ENCODE measurements at regions not wholly inside any gene's neighbourhood (a gene's known extent, or its start where the extent isn't known, plus 50 kb on each side); places are given as distances from the start of the nearest gene placed in this dataset.

DNA sequence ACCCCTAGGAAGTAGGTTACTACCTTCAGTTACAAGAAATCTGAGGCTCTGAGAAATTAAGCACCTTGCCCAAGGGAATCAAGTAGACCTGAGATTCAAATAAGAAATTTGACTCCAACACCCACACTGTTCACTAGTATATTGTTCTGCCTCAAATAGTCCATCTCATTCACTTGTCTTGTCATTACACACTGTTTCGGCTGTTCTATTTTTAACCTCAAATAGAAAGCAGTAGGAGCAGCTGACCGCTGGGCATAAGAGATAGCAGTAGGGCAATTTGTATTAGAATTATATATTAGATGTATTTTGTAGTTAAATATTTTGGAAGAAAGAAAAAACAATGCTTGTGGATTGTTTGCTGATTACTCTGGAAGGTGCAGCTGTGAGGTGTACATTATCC lies 185.1 kb downstream of the INHBA start:
- no peak for DNase-seq

DNA sequence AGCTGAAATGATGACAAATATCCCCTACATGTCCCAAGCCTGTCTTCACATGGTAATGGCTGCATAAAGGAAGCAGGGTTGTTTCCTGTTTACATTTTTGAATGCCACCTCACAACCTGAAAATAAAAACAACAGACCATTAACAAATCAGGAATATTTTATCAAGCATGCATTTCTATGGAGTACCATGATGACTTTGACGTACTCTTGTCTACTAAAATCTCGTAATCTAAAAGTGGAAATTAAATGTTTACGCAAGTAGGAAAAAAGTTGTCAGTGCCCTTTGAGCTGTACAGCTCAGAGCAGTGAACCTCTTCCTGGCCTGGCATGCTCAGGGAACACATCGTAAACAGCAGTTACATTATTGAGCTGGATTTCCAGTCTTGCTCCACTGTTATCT lies 194.1 kb downstream of the INHBA start:
- no peak for DNase-seq

DNA sequence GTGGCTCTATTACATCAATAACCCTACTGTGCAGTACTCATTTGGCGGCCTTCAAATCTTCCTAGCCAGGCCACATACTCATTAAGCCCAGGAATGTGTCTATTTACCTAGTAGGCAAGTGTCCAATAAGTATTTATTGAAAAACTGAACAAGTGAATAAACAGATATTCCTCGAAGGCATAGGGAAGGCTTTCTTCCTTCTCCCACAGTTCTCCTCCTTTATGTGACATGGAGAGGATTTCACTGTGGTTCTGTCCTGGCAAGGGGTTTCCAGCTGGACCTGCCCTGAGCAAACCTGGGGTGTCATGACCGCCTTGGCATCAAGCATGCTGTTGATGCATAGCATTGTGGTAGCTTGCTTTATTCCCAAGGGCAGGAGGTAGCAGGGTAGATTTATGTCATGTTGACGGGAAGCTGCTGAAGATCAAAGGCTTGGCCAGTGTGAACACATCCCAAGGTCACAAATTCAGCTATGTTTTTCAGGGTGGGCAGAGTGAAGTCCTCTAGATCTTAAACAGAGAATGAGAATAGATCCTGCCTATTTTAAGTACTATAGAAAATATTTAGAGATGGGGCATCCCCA lies 195.1 kb downstream of the INHBA start:
- no peak for DNase-seq

DNA sequence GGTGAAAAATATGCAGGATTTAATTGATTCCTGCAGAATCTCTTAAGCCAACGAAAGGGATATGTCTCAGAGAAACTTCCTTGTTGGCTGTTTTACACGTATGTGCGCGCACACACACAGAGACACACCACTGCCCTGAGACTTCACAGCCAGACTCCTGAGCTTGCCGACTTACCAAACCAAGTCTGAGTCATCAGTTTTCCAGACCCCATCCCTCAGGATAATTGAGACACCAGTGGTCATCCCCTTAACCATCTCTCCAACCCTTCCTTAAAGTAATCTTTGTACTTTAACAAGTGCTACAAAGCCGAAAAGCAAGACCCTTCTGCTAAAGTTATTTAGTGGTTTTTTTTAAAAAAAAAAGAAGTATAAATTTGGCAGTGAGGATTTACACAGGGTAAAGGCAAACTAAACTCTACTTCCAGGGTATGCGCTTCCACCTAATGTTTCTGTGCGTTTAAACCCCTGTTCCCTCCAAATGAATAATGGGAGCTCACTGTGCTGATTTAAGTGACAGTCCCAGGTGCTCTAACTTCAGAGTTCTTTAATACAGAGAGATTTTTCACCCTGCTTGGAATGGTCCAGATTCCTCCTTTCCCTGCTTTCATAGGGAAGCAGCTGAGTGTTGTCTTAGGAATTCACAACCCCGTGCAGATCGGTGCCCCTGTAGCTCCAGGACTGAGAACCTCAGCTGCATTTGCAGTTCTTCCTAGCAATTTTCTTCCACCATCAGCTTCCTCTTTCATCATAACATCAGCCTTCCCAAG lies 198.5 kb downstream of the INHBA start:
- no peak for DNase-seq

DNA sequence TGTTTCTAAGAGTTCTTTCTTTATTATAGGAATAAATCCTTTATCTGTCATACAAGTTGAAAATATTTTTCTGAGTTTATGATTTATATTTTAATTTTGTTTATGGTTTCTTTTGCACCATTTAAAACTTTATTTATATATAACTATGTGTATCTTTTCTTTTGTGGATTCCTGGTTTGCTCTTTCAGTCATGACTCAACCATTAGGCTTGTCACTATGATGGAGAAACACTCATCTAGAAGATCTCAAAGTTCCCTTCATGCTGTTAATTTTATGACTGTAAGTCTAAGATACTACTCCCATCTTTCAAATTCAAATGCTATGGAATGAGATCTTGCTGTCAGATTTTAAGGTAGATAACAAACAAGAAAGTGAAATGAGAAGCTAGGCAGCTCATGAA lies 199.5 kb downstream of the INHBA start:
- no peak for DNase-seq

DNA sequence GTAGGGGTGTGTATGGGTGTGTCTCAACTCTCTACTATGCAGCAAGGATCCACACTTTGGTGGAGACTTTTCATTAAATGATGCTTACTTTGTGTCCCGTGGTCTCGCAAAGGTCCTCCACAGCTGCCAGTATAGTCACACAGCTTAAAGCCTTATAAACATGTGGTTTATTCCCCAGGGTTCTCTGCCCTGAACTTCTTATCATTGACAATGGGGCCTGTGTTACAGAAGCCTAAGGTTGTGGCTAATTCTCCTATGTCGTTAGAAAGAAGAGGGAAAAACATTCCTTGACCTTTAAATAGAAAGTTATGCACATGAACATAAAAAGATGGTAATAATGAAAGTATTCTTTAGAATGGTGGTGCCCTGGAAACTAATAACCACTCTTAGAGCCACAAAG lies 201.4 kb downstream of the INHBA start:
- no peak for DNase-seq

DNA sequence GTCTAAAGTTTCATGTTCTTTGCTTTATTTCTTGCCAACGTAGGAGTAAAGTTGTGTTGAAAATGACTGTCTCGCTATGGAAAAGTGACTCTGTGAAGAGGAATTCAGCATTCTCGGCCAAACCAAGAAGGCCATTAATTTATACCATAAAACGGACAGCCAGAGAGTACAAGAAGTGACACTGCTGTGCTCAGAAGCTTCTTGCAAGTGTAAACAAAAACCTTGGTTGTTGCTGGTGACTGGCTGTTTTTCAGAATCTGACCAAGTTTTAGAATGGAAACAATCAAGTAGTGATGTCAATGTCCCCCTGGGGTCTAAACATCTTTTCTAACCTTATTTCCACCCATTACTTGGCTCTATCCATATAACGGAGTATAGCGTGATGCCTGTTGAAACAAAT lies 201.9 kb downstream of the INHBA start:
- no peak for DNase-seq

DNA sequence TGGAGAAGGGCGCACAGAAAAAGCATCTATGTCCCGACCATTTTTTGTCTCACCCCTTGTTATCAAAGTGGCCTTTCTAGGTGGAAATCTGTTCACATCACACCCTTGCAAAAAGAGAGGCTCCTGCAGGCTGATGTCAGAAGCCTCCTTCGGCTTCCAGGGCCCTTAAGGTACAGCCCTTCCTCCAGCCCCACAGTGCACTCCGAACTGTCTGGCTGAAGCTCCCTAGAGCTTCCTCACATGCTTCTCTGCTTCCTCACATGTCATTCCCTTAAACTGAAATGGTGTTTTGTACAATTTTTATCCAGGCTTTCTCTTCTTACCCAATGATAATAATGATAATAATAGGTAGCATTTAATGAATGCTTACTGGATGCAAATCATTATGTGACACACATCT lies 210.3 kb downstream of the INHBA start:
- no peak for DNase-seq

DNA sequence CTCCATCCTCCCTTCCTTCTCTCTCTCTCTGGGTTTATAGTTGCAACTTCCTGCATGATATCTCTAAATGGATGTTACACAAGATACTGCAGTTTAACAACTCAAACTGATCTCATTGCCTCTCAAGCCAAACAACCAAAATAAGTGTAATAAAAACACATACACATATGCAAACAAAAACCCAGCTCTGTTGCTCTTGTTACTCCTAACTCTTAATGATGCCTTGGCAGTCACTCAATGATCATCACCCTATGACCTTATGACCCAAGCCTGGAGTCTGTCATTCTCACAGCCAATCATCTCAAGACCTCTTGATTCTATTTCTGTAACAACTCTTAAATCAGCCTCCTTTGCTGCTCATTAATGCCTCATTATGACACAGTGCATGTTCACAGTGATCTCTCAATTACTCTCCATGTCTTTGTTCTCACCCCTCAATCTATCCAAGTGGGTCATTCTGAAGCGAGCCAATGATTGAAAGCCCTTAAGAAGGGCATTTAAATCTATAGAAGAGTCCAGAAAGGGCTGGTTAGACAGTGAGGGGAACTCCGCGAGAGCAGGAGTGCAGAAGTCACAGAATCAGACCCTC lies 210.9 kb downstream of the INHBA start:
- DNase-seq, result no peak

DNA sequence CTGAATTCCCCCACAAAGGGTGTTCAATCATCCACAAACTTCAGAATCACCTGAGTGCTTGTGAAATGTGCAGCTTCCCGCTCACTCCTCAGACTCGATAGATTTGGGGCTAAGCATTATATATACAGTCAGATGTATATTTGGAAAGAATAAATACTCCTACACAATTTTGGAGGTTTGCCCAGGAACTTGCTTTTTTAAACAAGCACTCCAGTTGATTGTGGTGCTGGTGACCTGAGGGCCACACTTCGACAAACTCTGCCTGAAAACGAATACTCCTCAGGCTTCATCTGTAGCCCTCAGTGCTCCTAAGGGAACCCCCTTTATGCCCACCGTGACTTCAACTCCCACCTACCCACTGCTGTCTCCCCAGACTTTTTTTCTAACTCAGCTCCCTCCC lies 211.6 kb downstream of the INHBA start:
- DNase-seq, result no peak

DNA sequence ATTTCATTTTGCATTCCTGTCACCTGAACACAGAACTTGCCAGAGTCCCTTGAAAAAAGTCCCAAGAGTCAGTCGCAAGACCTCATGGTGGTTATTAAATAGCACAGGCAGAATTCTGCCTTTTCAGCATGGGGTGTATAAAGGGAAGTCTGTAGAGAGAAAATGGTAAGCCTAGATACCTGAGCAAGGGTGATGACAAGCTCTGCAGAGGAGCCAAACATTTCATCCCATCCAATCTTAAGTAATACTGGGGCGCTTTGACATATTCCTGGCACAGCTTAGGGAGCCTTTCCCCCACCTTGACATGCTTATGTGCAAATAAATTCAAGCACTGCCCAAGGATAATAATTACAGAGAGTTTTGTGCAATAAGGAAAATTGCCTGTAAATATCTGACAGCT lies 213.0 kb downstream of the INHBA start:
- DNase-seq, result no peak

DNA sequence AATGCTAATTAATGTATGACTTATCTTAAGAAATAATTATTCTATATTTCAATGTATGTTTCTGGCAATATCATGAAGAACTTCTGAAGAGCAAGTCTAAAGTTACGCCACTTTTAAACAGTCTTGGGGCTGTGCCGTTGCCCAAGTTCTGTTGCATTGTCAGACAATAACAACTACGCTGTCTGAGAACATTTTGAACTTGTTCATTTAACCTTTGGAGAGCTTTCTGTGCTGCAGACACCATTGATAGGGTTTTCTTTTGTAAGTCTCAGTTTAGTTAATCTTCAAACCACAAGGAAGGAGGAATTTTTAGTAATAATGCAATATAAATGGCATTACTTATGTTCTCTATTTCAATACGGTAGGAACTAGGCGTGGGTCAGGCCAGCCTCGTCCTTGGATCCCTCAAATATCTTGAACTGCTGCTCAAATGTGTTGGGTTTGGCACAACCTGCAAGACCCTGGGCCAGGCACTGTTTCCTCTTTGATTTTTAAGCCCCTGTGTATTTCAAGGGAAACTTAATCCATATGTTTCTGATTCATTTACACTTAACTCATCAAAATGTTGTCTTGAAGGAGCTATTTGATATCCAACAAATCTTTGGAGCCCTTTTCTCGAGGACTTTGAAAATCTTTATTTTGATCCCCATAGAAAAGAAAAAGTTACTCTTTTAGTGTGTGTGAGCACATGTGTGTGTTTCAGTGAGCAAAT lies 215.5 kb downstream of the INHBA start:
- DNase-seq, result no peak

DNA sequence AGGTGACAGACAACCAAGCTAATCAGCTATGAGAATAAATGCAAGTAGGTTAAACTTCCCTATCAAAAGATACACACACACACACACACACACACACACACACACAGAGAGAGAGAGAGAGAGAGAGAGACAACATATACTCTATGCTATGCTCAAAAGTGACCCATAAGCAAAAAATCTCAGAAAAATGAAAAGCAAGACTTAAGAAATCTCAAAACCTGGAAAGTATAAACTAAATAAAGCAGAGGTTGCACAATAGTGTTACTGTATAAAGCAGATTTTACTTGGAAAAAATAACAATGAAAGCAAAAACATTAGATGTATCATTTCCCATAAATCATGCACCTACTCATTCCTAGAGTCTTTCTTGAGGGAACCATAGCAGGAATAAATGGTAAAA lies 221.5 kb downstream of the INHBA start:
- no peak for DNase-seq

DNA sequence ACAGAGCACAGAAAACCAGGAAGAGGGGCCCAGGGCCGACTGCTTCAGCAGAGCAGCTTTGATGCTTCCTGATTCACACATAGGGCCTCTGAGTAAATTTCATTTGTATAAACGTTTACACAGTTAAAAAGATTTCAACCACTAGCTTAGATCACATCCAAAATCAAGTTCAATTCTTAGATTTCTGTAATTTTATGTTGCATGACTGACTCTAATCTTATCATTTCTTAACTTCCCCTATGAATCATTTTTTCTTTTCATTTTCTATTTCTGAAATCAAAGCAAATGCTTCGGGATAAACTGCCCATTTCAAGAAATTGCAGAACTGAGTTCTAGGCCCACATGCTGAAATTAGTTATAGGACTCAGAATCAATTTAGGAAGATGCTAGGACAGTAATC lies 224.7 kb downstream of the INHBA start:
- no peak for DNase-seq

DNA sequence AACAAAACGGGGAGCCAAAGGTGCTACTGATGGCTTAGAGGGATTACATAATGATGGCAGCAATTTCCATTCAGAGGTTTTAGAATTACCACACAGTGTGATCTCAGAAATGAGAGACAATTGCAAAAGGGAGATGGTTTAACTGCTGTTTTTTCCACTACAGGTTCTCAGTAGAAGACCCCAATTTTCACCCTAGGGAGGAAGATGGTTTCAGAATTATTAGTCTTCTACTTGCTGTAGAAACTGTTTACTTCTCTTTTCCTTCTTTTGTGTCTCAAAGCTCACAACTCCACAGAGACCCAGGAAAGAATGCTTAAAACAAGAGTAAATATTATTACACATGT lies 226.5 kb downstream of the INHBA start:
- DNase-seq, result no peak

DNA sequence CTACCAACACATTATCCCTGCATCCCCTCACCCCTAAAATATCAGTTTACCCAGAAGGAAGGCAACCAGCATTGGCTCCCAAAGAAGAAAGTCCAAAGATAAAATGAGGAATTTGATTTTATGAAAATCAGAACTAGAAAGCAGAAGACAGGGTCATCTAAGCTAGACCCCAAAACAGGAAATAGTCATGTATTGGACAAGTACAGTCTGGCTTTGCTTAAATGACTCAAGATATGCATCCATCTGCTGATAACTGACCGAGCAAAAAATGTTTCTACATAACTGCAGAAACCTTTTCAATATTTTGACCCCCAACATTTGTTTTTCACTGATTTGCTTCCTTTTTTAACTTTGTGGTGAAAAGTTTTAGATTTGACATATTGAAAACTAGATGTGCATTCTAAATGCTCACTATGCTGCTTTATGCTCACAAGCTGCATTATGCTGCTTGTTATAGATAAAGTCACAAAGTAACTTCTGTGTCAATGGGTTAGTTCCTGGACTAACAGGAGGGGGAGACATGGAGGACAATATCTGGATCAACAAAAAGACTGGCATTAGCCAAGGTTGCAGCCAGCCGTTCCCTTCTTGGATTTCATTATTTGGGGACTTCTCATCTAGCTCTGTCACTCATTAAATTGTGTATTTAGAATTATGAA lies 227.0 kb downstream of the INHBA start:
- DNase-seq, result no peak

DNA sequence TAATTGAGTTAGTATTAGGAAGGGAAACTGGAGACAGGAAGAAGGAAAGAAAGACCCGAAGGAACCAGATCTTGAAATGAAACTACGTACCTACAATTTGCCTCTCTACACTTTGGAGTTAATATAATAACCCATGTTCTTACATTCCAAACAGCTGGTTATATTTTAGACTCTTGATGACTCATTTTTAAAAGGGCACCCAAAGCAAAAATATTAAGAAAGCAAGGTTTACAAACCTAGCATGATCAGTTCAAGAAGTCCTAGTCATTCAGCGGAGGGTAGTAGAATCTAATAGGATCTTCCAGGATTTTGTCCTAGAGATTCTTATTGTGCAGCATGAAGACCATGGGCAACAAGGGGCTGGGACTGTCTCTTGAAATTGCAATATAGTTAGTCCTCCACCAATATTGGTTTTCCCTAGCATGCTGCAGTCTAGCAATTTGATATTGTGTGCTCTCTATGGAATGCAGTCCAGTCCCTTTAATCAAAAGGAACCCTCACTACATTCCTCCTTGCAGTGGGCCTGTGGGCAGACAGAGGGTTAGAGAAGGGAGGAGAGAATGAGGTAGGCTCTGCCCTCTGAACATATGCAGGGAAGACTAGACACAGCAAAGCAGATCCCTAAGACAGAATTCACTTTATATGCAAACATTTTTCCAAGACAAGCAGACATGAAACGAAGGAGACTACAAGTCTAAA lies 230.3 kb downstream of the INHBA start:
- no peak for DNase-seq

DNA sequence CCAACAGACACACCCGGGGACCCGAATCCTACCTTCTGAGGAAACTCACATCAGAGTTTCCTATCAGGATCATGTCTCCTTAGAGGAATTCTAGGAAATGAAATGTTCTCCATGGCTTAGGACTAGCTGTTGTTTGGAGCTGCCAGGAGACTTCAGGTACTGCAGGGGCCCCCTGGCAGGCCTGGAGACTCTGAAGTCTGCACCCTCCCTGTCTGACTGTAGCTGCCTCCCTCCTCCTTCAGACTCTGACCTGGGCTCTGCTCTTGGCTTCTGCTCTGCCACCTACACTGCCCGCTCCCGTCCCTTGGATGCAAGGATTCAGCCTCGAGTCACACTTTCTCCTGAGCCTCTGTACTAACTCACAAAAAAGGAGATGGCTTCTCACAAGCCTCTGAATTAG lies 232.8 kb downstream of the INHBA start:
- DNase-seq, result no peak

DNA sequence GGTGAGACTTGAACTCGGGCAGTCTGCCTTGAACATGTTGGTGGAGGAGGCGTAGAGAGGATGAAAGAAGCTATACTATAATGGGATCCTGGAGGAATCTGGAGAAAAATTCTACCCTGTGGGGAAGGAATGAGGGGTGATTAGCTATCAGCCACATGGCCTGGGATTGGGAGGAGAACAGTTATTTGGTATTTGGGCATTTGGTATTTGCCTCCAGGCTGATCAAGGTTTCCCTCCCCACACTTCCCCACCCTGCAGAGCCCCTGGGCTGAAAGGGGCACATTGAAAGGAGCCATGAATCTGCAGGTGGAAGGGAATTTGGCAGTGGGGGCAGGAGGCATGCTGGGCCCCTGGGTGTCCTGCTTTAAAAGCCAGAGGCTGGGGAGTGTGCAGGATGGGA lies 235.3 kb downstream of the INHBA start:
- DNase-seq, result no peak

DNA sequence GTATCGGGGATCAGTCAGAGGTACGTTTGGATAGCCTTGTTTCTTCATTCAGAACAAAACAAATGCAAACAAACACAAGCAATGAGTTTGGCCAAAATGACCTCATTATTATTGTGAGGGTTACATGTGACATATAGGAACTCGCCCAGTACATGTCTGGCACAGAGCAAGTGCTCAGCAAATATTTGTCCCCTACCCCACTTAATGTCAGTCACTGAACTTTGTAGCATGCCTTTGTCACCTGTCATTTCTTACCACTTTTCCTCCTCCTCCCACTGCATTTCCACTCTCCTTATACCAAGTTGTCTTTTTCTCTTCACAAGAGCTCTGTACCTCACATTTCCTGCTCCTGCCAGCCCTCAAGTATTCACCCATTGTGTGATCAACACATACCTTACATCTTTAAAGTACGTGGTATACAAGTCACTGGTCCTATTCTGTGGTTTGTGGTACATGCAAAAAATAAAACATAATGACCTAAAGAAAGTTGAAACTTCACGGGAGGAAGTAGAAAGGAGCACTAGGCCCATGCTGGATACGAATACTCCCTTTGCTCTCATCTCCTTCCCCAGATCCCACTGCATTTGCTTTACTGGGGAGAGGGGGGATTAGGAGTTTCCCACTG lies 236.0 kb downstream of the INHBA start:
- no peak for DNase-seq

DNA sequence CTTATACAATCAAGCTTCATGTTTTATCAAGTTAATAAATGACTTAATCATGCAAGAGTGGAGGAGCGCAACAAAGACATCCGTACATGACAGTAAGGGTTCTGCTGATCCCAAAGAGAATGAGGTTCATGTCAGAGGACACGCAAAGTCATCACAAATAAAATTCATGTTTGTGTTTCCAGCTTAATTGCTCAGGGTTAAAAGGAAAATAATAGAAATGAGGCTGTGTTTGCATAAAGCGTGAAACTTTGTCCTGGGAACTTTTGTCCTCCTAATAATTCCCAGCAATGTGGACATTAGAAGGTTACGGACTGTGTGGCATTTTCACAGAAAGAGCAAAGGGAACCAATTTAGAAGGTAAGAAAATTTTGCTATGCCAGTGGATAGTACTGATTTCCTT lies 237.3 kb downstream of the INHBA start:
- DNase-seq, result no peak

DNA sequence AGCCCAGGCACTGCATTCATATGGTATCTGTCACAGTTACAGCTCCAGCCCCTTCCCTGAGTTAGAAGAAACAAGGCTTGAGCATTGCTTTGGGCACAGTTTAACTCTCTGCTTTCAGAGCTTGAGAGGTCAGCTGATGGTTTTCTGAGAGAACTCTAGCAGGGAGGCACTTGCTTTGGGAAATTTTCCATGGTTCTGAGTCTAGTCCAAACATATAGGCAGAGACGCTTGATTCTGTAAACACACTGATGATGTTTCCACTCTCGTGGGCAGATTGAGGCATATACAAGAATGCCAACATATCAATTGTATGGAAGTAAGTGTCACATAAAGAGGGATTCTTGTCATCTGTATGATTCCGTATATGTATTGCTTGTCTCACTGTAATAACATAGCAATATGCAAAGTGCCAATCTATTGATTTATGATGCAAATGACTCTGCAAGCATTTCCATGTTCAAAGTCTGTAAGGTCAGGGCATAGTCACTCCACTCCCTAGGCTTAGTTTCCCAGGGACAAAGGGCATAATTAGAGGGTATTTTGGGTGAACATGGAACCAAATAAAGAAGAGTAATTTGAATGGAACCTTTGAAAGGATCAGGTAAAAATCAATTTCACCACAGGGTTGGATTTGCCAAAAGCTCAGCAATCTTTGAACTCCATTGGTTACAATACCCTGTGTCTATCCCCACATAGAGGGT lies 239.0 kb downstream of the INHBA start:
- no peak for DNase-seq

Data from NCI-H1048 (cell line).